ENCODE measurements at regions not wholly inside any gene's neighbourhood (a gene's known extent, or its start where the extent isn't known, plus 50 kb on each side); places are given as distances from the start of the nearest gene placed in this dataset.

DNA sequence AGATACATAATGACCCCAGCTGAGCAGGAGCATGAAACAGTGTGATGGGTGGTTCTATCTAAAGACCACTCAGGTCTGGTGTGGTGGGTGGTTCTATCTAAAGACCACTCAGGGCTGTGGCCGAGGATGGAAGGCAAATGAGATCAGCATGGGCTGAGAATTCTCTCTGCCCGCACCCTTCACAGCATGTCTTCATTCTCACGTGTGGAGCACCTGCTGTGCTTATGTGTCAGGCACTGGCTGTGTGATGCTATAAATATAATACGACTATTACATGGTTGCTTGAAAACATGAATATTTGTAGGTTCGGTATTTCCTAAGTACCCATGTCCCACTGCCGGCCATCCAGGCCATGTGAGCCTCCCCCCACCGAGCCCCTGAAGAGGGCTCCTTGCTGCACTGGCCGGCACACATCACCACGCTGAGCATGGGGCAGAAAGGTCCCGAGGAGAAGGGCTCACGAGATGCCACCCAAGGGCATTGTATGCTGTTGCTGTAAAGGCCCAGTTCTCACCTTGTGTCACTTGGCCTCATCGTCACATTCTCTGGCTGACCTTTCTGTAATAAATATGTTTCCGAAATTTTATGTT lies 810.2 kb downstream of the UQCRFS1 start:
- Histone ChIP-seq H3K4me3 (replicated peaks in 1 of 3; ENCODE audit: insufficient read depth in 1 of 3, low read depth in 1 of 3, low read length in 3 of 3) (no peak overlapping the region), H3K27ac (ENCODE audit: insufficient read depth, low read depth, low read length) (no peak overlapping the region), H2AFZ (ENCODE audit: low read depth, low read length) (no peak overlapping the region), H3K9me3 (replicated peaks; ENCODE audit: control insufficient read depth, insufficient read depth, low read length) (no peaks in the 10 kb centered on the region), H3K9me1 (replicated peaks; ENCODE audit: control insufficient read depth, extremely low read depth, insufficient read depth, low read length) (no peaks in the 10 kb centered on the region), H3K9ac (replicated peaks; ENCODE audit: extremely low read depth, insufficient read depth, low read length) (no peak overlapping the region), H3K4me1 (ENCODE audit: control insufficient read depth, extremely low read depth, insufficient read depth, low read length) (no peaks in the 10 kb centered on the region), H3K36me3 (ENCODE audit: control insufficient read depth in 2 of 2, extremely low read depth in 1 of 2, insufficient read depth in 2 of 2, low read length in 2 of 2) (no peaks in the 10 kb centered on the region), H3K79me2 (ENCODE audit: control insufficient read depth, insufficient read depth, low read length) (no peaks in the 10 kb centered on the region), H4K20me1 (replicated peaks; ENCODE audit: control insufficient read depth, extremely low read depth, insufficient read depth, low read length) (no peaks in the 10 kb centered on the region), H3K27me3 (ENCODE audit: control insufficient read depth in 2 of 2, insufficient read depth in 2 of 2, low read length in 2 of 2) (no peaks in the 10 kb centered on the region), H3K4me2 (ENCODE audit: insufficient read depth, low read length) (no peak overlapping the region)
- POLR2A ChIA-PET, result no interaction called here
- no peak for FAIRE-seq
- dilution Hi-C loops (cut with MboI; ENCODE audit: extremely low pct_ligation_motif_present, low sequenced_read_pairs) (no loop called here), intact Hi-C loops (cut with micrococcal nuclease) (no loop called here)
- no TSS peak for BruUV-seq (replicated peaks)
- CTCF ChIA-PET, result no interaction called here
- no peak for DNase-seq (ENCODE audit: low read depth, low spot score)
- TF ChIP-seq MYC (IDR thresholded peaks at IDR 0.05; ENCODE audit: low read depth, low read length), result no peak
- no peak for TF ChIP-seq GATA2 (IDR thresholded peaks at IDR 0.05; ENCODE audit: insufficient read depth, insufficient read length, low read depth, low read length)
- TF ChIP-seq JUN (IDR thresholded peaks at IDR 0.05; ENCODE audit: borderline replicate concordance, insufficient read depth, insufficient read length, low read depth), result no peak
- TF ChIP-seq POLR2A (IDR thresholded peaks at IDR 0.05; ENCODE audit: low read depth, low read length), result no peak
- no peak for TF ChIP-seq FOS (IDR thresholded peaks at IDR 0.05; ENCODE audit: borderline replicate concordance, insufficient read depth, low read length)
- TF ChIP-seq POLR2AphosphoS5 (IDR thresholded peaks at IDR 0.05; ENCODE audit: insufficient read depth, low read depth, low read length), result no peak
- no peak for TF ChIP-seq EZH2 (IDR thresholded peaks at IDR 0.05; ENCODE audit: borderline replicate concordance, low read depth, low read length, severe bottlenecking)
- TF ChIP-seq, protein P1, sequence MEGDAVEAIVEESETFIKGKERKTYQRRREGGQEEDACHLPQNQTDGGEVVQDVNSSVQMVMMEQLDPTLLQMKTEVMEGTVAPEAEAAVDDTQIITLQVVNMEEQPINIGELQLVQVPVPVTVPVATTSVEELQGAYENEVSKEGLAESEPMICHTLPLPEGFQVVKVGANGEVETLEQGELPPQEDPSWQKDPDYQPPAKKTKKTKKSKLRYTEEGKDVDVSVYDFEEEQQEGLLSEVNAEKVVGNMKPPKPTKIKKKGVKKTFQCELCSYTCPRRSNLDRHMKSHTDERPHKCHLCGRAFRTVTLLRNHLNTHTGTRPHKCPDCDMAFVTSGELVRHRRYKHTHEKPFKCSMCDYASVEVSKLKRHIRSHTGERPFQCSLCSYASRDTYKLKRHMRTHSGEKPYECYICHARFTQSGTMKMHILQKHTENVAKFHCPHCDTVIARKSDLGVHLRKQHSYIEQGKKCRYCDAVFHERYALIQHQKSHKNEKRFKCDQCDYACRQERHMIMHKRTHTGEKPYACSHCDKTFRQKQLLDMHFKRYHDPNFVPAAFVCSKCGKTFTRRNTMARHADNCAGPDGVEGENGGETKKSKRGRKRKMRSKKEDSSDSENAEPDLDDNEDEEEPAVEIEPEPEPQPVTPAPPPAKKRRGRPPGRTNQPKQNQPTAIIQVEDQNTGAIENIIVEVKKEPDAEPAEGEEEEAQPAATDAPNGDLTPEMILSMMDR (IDR thresholded peaks at IDR 0.05; ENCODE audit: extremely low read depth in 1 of 2, insufficient read depth in 1 of 2, low read depth in 1 of 2, low read length in 2 of 2), result no peak
- TF ChIP-seq, protein P2, sequence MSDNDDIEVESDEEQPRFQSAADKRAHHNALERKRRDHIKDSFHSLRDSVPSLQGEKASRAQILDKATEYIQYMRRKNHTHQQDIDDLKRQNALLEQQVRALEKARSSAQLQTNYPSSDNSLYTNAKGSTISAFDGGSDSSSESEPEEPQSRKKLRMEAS (IDR thresholded peaks at IDR 0.05; ENCODE audit: insufficient read depth, insufficient read length), result no peak

Data from endothelial cell of umbilical vein (primary cell).